GM19193 (cell line): ENCODE measurements at regions not wholly inside any gene's neighbourhood (a gene's known extent, or its start where the extent isn't known, plus 50 kb on each side); places are given as distances from the start of the nearest gene placed in this dataset.

Experiments
- POLR2A ChIP-seq: IDR thresholded peaks from 4 replicates; pipeline ENCODE4 v1.6.1; 2011; ENCODE audit not compliant: insufficient read depth, insufficient read length; ENCODE audit errors: extremely low read depth

- TF ChIP-seq POLR2A: no peak
Observed at GRCh38 chr3:44184319-44184953, 57.2 kb upstream of the TOPAZ1 start.

- TF ChIP-seq POLR2A: no peak
Observed at GRCh38 chr3:44185396-44185915, 56.2 kb upstream of the TOPAZ1 start.

GRCh38 chr3:44186111-44186672, 55.5 kb upstream of the TOPAZ1 start:
- no peak for TF ChIP-seq POLR2A

GRCh38 chr3:44186712-44187111, 55.0 kb upstream of the TOPAZ1 start:
- TF ChIP-seq POLR2A: no peak
